ENCODE measurements at regions not wholly inside any gene's neighbourhood (a gene's known extent, or its start where the extent isn't known, plus 50 kb on each side); places are given as distances from the start of the nearest gene placed in this dataset.

GRCh38 chr14:26794731-26795130 lies 196.9 kb upstream of the NOVA1 start:
- ATAC-seq (no peak), DNase-seq (no peak)
- Histone ChIP-seq H3K4me1 (ENCODE audit: low read depth) (no peaks in the 10 kb centered on the region), H3K36me3 (ENCODE audit: low read depth) (no peaks in the 10 kb centered on the region), H3K4me3 (no peak overlapping the region), H3K9me3 (no peaks in the 10 kb centered on the region)
- TF ChIP-seq, protein P1, sequence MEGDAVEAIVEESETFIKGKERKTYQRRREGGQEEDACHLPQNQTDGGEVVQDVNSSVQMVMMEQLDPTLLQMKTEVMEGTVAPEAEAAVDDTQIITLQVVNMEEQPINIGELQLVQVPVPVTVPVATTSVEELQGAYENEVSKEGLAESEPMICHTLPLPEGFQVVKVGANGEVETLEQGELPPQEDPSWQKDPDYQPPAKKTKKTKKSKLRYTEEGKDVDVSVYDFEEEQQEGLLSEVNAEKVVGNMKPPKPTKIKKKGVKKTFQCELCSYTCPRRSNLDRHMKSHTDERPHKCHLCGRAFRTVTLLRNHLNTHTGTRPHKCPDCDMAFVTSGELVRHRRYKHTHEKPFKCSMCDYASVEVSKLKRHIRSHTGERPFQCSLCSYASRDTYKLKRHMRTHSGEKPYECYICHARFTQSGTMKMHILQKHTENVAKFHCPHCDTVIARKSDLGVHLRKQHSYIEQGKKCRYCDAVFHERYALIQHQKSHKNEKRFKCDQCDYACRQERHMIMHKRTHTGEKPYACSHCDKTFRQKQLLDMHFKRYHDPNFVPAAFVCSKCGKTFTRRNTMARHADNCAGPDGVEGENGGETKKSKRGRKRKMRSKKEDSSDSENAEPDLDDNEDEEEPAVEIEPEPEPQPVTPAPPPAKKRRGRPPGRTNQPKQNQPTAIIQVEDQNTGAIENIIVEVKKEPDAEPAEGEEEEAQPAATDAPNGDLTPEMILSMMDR (IDR thresholded peaks at IDR 0.05) = no peak
- intact Hi-C loops (cut with DNase I, micrococcal nuclease) = no loop called here

DNA sequence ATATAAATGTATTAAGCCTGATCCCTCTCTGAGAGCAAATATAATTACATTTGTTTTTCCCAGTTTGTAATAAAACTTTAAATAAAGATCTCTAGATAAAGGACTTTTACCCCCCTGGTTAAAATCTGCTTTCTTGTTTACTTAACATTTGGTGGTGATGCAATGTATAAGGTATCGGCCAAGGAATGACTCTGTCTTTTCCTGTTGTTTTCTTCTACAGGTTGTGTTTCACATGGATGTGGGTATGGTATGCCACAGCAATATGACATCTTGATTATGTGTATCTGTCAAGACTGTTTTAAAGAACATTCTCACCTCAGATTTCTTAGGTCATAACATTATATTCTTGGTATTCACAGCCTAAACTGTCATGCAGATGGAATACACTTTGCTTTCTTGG lies 210.6 kb upstream of the NOVA1 start:
- no peak overlapping the region for H3K4me3 ChIP-seq
- DNase-seq (no peak), ATAC-seq (no peak)
- no peaks in the 10 kb centered on the region for H3K4me1 ChIP-seq (ENCODE audit: low read depth)
- TF ChIP-seq, protein P1 (IDR thresholded peaks at IDR 0.05) = no peak
- intact Hi-C loops (cut with DNase I, micrococcal nuclease) = no loop called here
- H3K36me3 ChIP-seq (ENCODE audit: low read depth) = no peaks in the 10 kb centered on the region
- H3K9me3 ChIP-seq = no peaks in the 10 kb centered on the region

DNA sequence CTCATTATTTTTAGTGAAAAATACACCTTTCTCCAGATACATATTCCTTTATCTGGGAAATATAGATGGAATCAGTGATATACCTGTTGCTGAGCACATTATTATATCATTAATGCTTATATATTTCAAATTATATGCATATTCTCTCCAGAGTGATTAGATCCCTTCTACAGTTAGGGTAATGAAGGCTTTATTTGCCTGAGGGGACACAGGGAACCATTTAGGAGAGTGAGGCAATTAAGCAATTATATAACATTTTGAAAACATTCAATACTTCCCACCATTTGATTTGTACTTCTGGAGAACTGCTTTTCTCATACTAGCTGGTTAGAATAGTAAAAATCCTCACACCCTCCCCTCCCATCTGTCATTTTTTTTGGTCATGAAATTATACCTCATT lies 212.8 kb upstream of the NOVA1 start:
- H3K4me3 ChIP-seq = no peak overlapping the region
- no peak for DNase-seq
- H3K4me1 ChIP-seq (ENCODE audit: low read depth) = no peaks in the 10 kb centered on the region
- no peaks in the 10 kb centered on the region for H3K36me3 ChIP-seq (ENCODE audit: low read depth)
- intact Hi-C loops (cut with DNase I, micrococcal nuclease) = no loop called here
- no peaks in the 10 kb centered on the region for H3K9me3 ChIP-seq
- TF ChIP-seq, protein P1 (IDR thresholded peaks at IDR 0.05) = no peak
- no peak for ATAC-seq

DNA sequence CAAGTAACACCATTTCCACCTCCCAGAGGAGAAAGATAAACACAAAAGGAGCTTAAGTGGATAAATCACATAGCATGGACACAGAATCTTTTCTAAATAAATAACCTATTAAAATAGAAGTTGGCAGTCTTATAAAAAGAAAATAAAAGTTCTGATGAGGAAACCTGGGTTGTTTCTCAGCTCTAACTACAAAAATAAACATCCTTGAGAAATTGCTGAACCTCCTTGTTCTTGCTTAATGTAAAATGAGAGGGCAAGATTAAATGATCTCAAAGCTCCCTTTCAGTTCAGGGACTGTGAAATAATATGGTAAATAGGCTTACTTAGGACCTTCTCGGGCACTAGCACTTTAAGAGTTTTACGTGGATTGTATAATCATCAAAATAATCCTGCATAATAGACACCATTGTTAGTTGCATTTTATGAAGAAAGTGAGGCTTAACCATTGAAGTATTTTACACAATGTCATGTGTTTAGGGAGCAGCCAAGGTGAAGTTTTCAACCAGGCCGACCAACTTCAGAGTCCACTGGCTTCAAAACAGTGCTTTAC lies 214.0 kb upstream of the NOVA1 start:
- Histone ChIP-seq H3K9me3 (no peaks in the 10 kb centered on the region), H3K4me3 (no peak overlapping the region), H3K36me3 (ENCODE audit: low read depth) (no peaks in the 10 kb centered on the region), H3K4me1 (ENCODE audit: low read depth) (no peaks in the 10 kb centered on the region)
- DNase-seq = no peak
- TF ChIP-seq, protein P1 (IDR thresholded peaks at IDR 0.05) = no peak
- no peak for ATAC-seq
- intact Hi-C loops (cut with DNase I, micrococcal nuclease) = no loop called here

DNA sequence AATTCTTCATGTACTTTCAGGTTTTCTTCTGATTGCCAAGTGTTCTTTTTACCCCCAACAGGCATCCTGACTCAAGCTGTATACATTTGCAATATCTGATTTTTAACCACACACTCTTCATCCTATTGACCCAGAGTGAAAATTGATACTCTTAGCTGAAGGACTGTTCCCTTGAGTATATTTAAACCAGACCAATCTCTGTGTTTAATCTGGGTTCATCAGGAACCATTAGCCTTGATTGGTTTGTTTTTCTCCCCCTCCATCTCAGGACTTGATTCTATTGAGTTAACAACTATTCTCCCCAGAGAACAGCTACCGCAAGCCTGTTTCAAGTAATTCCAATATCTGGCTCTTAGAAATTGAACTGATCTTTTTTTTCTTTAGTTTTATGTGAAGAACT lies 222.3 kb upstream of the NOVA1 start:
- DNase-seq (no peak), ATAC-seq (no peak)
- H3K36me3 ChIP-seq (ENCODE audit: low read depth) = no peaks in the 10 kb centered on the region
- H3K4me1 ChIP-seq (ENCODE audit: low read depth) = no peaks in the 10 kb centered on the region
- no peaks in the 10 kb centered on the region for H3K9me3 ChIP-seq
- intact Hi-C loops (cut with DNase I, micrococcal nuclease) = no loop called here
- TF ChIP-seq, protein P1 (IDR thresholded peaks at IDR 0.05) = no peak
- H3K4me3 ChIP-seq = no peak overlapping the region

DNA sequence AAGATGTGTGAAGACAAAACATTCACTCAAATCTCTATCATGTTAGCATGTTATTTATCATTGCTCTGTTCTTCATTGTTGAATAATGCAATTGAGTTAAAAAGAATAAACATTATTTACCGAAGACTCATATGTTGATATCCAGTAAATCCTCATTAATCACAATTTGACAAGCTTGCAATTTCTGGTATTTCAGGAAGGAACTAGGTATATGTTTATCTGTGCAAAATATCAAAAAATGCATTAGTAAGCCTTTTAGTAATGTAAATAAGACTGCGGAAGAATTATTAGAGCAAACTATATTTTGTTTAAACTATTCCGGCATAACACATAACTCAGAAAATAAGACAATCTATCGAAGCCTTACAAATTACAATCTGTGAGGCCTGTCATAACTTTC lies 222.7 kb upstream of the NOVA1 start:
- intact Hi-C loops (cut with DNase I, micrococcal nuclease) = no loop called here
- DNase-seq (no peak), ATAC-seq (no peak)
- no peaks in the 10 kb centered on the region for H3K9me3 ChIP-seq
- no peaks in the 10 kb centered on the region for H3K4me1 ChIP-seq (ENCODE audit: low read depth)
- H3K4me3 ChIP-seq = no peak overlapping the region
- no peaks in the 10 kb centered on the region for H3K36me3 ChIP-seq (ENCODE audit: low read depth)
- TF ChIP-seq, protein P1 (IDR thresholded peaks at IDR 0.05) = no peak
